ENCODE measurements at regions not wholly inside any gene's neighbourhood (a gene's known extent, or its start where the extent isn't known, plus 50 kb on each side); places are given as distances from the start of the nearest gene placed in this dataset.

DNA sequence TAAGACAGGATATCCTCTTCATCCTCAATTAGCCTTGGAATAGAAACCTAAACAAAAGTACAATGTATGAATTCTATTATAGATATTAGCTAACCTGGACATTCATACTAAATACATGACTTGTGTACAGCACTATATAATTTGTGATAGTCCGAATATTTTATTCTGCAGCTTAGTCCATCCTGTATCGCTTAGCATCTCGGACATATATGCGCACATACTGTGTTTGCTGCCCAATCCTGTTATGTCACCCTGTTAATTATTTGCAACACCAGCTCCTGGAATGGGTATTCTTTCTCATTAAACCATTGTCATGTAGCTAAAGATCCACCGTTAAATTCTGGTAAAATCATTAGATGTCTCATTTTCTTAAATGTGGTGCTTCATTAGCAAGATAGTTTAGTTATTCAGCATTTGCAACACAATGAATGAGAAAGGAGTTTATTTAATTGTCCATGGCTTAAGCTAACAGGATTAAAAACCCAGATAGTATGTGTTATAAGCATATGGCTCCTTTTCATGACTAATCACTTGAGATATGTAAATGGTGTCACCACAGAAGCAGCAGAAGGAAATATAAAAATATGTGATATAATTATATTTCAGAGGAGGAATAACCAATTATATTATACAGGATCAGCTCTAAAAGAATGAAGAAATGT, 156.0 kb upstream of the ARHGAP5 start:
- TF ChIP-seq, protein P1, sequence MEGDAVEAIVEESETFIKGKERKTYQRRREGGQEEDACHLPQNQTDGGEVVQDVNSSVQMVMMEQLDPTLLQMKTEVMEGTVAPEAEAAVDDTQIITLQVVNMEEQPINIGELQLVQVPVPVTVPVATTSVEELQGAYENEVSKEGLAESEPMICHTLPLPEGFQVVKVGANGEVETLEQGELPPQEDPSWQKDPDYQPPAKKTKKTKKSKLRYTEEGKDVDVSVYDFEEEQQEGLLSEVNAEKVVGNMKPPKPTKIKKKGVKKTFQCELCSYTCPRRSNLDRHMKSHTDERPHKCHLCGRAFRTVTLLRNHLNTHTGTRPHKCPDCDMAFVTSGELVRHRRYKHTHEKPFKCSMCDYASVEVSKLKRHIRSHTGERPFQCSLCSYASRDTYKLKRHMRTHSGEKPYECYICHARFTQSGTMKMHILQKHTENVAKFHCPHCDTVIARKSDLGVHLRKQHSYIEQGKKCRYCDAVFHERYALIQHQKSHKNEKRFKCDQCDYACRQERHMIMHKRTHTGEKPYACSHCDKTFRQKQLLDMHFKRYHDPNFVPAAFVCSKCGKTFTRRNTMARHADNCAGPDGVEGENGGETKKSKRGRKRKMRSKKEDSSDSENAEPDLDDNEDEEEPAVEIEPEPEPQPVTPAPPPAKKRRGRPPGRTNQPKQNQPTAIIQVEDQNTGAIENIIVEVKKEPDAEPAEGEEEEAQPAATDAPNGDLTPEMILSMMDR (IDR thresholded peaks at IDR 0.05) = no peak
- TF ChIP-seq, protein P2, sequence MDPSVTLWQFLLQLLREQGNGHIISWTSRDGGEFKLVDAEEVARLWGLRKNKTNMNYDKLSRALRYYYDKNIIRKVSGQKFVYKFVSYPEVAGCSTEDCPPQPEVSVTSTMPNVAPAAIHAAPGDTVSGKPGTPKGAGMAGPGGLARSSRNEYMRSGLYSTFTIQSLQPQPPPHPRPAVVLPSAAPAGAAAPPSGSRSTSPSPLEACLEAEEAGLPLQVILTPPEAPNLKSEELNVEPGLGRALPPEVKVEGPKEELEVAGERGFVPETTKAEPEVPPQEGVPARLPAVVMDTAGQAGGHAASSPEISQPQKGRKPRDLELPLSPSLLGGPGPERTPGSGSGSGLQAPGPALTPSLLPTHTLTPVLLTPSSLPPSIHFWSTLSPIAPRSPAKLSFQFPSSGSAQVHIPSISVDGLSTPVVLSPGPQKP (IDR thresholded peaks at IDR 0.05; ENCODE audit: low read depth, low read length) = no peak
- TF ChIP-seq RAD21 (conservative IDR thresholded peaks at IDR 0.05 in 1 of 2, IDR thresholded peaks at IDR 0.05 in 1 of 2) (no peak), RFX5 (IDR thresholded peaks at IDR 0.05) (no peak), POLR2AphosphoS2 (conservative IDR thresholded peaks at IDR 0.05; ENCODE audit: low read length) (no peak), SREBF2 (IDR thresholded peaks at IDR 0.05) (no peak), EP300 (IDR thresholded peaks at IDR 0.05) (no peak), MAFK (IDR thresholded peaks at IDR 0.05; ENCODE audit: partially characterized antibody) (no peak)
- TF ChIP-seq, protein P3, sequence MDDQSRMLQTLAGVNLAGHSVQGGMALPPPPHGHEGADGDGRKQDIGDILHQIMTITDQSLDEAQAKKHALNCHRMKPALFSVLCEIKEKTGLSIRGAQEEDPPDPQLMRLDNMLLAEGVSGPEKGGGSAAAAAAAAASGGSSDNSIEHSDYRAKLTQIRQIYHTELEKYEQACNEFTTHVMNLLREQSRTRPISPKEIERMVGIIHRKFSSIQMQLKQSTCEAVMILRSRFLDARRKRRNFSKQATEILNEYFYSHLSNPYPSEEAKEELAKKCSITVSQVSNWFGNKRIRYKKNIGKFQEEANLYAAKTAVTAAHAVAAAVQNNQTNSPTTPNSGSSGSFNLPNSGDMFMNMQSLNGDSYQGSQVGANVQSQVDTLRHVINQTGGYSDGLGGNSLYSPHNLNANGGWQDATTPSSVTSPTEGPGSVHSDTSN (IDR thresholded peaks at IDR 0.05) = no peak
